GM18511 (cell line): ENCODE measurements at regions not wholly inside any gene's neighbourhood (a gene's known extent, or its start where the extent isn't known, plus 50 kb on each side); places are given as distances from the start of the nearest gene placed in this dataset.

ENCODE experiments used
- ATAC-seq: cut with Tn5 transposase; IDR thresholded peaks from one replicate; pipeline ENCODE4 v1.9.1; 2021; ENCODE audit warnings: mild to moderate bottlenecking, moderate library complexity; ENCODE audit not compliant: unreplicated experiment

DNA sequence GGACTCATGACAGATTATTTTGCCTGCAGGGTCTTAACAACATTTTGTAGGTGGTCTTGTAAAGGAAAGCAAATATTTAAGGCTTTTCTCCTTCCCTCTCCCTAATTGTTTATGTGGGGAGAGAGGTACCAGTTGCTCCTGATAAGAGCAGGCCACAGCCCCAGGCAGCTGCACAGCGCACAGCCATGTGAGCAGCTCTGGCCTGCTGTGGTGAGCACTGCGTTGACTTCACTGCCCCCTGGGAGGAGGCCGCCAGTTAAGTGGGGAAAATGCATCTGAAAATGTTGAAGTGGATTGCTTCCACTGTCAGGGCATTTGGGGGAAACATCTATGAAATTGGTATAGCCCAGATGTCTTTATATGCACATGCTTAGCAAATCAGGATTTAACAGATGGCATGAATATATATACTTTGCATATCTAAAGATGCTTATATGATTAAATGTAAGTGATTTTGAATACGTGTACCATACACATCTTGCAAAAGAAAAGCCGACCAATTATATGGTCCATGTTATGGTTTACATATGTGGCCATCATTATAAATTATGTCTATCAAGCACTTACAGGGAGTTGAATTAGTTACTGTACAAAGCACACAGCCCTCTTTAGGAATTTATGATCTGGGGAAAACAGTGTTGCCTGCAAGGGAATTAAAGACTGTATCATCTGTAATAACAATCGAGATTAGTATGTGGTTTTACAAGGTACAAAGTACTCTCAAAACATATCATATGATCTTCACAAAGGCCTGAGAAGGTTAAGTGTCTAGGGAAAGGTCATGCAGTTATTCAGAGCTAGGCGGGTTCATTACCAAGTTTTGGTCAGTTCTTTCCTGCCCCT is 132.1 kb downstream of the RHOU start:
- no peak for ATAC-seq

DNA sequence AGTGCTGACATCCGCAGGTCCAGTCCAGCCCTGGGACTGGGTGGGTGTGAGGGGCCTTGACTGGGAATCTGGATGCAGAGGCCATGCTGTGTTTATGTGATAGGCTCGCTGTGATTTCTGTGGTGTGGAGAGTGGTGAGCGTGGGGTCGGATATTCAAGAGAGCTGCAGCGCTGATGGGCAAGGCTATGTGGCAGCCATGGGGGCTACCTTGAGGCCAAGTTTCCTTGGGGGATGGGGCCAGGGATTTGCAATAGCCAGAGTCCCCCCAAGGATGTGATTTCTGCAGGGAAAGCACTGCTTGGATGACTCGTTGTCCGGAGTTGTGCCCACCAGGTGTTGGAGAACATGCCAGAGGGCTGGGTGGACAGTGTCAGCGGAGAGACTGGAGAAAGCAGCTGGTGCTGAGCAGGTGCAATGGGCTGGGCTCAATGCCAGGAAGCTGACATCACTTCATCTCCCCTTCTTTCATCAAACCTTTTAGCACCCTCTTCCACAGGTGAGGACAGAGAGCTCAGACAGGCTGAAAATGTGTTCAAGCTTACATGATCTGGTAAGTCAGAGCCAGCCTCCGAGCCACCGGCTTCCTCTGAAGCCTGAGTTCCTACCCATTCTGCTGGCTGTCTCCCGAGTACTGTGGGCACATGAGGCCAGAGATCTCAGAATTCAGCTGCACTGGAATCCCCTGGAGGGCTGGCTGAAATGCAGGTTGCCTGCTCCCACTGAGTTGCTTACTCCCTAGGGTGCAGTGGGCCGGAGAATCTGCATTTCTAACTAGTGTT is 132.9 kb downstream of the RHOU start:
- no peak for ATAC-seq

DNA sequence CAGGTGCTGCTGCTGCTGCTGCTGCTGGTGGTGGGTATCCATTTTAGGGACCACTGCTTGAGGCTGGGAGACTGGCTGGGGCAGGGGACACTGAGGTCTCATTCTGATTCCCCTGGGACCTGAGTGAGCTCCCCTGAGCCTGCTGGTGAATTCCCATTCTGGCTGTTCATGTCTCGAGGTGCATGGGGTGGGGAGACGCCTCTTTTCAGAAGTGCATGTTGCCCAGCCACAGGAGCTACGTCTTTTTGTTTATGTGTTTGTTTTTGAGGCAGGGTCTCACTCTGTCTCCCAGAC is 133.4 kb downstream of the RHOU start:
- ATAC-seq: no peak

DNA sequence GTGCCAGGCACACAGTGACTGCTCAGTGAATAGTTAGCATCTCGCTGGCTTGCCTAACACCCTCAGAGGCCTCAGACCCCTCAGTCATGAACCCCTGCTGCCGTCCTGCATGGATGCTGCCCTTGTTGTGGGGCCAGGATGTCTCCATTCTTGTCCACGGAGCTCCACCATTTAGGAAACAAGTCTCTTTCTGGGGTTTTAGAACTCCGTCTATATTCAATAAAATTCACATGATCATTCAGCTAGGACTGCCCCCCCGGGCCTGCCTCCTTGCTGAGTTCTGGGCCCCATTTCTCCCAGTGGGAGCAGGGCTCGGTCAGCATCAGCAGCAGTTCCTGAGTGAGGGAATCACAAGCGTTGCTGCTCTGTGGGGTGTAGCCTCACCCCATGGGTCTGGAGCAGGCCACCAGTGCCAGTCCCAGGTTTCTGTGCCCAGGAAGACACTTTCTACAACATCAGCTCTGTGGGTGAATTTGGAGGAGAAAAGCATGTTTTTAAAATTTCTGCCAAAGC is 134.1 kb downstream of the RHOU start:
- ATAC-seq: no peak

DNA sequence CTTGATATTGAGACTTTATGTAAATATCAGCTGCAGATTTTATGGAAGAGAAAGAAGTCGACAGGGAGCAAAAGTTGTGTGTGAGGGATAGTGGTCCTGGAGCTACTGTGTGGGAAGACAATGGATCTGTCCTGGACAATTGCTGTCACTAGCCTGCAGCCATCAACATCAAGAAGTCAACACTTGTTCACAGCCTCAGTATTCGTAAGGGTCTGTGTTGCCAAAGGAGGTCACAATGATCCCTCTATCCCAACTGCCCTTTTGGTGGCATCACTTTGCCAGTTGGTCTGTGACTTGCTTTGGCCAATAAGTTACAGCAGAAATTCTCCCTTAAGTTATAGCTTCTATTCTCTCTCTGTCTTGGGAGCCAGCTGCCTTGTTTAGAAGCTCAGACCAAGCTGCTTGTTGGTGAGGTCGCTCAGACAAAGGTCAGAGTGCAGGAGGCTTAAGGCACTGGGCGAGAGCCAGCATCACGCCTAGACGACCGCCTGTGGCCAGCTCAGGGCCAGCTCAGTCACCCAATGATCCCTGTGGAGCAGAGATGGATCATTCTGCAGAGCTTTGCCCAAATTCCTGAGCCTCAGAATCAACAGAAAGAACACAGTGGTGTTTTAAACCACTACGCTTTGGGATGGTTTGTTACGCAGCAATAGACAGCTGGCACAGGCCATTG is 134.9 kb downstream of the RHOU start:
- no peak for ATAC-seq

DNA sequence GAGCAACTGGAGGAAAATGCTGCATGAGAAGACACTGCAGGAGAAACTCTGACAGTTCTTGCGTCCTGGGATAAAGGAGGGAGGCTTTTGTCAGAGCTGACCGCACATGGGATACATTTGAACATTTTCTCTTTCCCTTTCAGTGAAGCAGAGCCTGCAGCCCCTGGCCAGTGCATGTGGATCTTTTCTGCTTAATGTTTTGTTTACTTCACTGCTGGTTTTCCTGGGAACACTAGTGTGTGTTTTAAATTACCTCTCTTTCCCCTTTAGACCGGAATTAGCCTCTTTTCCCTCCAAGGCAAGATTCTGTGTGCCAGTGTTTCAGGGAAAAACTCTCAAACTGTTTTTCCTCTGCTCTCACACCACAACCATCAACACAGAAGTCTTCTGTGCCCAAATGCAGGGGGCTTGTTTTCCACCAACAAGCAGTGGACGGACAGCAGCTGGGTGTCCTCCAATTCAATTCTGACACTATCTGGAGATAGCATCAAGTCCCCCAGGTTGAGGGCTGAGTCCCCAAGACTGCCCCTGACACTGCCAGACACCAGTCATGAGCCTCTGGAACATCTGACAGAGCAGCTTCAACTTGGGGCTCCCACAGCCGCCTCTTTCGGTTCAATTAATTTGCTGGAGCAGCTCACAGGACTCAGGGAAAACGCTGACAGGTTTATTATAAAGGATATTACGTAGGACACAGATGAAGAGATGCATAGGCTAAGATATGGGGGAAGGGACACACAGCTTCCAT is 136.2 kb downstream of the RHOU start:
- ATAC-seq: no peak

DNA sequence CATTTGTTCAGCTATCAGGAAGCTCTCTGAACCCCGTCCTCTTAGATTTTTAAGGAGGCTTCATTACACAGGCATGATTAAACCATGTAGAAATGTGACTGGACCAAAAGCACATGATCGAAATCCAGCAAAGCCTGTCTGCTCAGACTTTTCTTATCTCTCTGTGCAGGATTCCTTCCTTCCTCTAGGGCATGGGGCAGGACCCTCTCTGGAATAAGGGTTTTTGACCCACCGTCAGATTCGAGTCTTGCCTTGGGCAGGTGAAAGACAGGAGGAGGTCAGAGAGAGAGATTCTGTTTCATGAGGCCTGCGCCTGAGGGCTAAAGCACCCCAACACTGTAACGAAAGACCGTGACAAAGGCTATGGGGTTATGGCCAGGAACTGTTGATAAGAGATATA is 136.8 kb downstream of the RHOU start:
- no peak for ATAC-seq

DNA sequence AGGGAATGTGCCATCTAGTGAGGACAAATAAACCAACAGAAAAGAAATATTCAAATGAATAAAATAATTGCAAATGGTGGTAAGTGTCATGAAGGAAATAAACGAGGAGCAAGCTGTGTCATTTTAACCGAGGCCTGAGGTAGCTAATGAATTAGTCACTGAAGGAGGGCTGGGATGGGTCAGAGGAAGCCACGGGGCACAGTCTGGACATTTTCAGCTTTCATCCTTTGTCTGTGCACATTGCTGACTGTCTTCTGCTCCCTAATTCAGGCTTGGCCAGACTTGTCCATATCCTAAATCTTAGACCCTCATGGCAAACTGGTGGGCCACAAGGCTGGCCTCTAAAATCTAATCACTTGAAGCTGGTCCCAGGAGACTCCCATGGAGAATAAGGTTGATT is 138.4 kb downstream of the RHOU start:
- no peak for ATAC-seq

DNA sequence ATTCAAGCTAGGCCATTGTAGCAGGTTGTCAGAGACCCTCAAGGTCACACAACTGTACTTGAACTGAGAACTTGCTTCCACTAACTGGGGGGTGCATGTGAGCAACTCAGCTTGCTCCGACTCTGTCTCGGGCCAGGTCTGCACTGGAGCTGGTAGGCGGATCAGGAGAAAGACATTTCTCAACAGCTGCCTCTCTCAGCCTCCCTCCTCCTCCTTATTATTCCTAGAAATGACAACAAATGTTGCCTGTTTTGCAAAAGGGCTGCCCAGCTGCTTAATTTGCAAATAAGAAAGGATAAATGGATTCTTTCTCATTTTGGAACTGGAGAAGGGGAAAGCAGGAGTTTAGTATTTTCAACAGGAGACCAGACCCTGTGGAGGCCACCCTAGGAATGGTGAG is 140.5 kb downstream of the RHOU start:
- no peak for ATAC-seq

DNA sequence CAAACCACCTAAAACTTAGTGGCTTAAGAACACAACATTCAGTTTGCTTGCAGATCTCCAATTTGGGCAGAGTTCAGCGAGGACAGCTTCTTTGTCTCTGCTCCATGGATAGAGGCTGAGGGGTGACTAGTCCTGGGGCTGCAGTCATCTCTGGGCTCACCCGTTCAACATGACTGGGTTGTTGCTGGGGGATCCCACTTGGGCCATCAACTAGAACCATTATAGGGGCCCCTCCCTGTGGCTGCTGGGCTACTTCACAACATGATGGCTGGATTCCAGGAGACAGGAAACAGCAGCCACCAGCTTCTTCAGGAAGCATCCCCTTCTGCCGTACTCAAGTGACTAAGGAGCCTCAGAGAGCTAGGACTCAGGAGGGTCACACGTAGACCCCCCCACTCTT is 140.9 kb downstream of the RHOU start:
- ATAC-seq: no peak

DNA sequence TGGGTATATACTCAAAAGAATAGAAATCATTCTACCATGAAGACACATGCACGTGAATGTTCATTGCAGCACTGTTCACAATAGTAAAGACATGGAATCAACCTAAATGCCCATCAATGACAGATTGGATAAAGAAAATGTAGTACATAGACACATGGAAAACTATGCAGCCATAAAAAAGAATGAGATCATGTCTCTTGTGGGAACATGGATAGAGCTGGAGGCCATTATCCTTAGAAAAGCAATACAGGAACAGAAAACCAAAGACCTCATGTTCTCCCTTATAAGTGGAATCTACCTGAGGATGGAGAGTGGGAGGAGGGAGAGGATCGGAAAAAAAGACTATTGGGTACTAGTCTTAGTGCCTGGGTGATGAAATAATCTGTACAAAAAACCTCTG is 143.9 kb downstream of the RHOU start:
- ATAC-seq: no peak

DNA sequence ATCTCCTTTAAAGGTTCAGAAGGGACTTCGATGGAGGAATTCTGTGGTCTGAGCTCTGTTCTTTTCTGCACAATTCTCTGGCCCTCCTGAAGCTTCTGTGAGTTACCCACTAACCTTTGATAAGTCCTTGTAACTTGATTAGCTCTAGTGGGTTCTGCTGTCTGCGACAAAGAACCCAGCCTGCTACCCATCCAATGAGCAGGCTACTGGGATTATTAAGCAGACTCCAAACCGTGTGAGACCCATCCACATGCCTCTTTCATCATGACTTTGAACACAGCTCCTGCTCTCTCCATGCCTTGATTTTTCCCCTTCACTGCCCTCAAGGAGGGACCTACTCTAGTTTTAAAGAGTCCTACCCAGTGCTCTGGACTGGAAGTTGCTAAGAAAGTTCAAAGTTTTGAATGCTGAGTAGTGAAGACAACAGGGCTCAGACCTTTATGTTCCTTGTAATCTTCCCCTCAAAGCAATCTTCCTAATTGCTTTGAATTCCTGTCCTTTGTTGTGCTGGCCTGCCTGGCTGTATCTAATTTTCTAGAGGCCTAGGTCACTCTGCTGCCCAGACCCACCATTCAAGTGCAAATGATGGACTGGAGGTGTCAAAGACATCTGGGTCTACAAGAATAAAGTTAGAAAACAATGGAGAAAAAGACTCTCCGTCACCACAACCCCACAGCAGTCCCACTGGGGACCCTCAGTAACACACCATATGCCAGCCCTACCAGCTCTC is 146.9 kb downstream of the RHOU start:
- ATAC-seq: no peak

DNA sequence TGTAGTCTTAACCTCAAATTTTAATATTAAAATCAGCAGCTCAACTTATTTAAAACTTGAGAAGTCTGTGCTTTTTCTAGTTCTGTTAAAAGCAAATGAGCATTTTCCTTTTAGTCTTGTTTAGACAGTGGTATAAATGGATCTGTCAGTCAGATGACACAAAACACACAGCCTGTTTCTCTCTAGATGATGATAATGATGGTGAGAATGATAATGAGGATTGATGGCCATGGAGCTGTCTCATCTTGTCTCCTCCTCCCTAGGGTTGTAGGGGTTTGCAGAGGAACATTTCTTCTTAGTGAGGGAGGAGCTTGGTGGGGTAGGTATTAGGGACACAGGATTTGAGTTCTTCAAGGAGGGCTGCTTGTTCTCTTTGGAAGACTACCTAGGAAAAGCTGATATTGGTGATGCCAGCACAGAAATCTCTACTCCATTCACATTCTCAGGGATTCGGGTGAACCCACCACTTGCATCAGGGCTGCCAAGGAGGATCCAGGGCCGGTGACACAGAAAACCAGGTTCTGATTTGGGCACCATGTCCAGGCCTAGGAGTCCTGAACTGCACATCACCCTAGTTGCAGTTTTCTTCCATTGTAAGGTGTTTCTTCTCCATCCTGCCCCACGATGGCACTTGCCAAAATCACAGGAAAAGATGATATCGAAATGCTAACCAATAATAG is 147.6 kb downstream of the RHOU start:
- no peak for ATAC-seq

DNA sequence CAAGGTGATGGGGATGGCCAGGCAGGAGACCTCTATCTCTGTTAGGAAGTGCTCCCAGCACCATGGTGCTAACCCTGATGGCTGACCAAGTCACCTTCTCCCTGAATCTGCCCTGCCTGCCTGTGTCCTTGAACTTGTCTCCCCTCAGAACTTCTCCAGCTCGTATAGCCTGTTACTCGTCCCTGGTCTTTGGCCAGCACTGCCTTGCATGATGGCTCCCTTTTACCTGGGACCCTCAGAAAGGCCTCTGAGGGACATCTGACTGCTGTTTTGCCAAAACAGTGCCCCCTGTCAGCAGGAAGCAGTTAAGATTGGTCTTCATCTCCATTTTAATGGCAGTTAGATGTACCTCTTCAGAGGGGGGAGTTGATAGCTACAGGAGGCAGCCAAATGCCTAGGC is 148.3 kb downstream of the RHOU start:
- ATAC-seq: no peak

DNA sequence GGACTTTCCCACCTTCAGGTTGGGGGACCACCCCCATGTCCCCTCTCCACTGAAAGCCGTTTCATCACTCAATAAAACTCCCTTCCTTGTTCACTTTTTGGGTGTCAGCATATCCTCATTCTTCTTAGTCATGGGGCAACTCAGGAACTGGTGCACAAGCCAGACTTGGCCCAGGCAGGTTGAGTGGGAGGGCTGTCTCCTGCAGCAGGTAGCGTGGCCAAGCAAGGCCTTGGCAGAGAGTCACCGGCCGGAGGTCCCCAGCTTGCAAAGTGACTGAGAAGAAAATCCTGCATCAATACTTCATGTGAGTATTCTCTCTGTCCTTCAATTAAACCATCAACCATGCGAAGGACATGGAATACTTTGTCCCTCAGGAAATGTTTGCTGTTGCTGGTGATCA is 148.9 kb downstream of the RHOU start:
- ATAC-seq: no peak

DNA sequence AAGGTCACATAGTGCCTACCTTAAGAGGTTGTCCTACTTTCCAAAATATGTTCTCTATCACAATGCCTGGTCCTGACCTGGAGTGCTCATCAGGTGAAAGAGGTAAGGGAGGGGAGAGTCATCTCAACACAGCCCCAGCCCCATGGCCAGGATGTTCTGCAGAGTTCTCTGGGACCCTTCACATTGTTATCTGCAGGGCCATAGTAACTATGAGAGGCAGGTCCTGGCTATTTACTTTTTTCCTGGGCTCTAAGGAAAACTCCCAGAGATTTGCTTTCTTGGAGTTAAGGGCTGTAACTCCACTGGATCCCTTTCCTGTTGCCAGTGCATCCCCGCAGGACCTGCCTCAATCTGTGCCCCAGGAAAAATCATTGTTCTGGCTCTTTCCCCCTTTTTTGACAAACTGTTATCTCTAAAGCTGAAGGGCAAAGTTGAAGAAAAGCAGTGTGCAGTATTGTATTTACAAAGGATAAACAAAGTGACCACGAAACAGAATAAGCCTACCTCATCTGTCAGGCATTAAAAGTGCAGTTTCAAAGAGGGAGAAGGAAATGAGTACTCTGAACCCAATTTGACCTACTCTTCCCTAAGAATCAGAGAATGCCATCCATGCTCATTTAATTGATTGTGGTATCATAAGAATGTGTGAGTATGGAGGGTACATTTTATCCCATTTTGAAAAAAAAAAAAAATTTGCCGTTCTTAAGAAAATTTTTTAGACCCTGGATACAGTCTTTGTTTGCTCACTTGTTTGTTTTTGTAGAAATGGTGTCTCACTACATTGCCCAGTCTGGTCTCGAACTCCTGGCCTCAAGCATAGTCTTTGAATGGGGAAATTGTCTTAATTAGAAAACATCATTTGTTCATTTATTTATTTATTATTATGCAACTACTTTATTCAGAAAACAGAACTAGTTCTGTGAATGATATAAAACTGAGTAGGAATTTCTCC is 149.6 kb downstream of the RHOU start:
- ATAC-seq: no peak

DNA sequence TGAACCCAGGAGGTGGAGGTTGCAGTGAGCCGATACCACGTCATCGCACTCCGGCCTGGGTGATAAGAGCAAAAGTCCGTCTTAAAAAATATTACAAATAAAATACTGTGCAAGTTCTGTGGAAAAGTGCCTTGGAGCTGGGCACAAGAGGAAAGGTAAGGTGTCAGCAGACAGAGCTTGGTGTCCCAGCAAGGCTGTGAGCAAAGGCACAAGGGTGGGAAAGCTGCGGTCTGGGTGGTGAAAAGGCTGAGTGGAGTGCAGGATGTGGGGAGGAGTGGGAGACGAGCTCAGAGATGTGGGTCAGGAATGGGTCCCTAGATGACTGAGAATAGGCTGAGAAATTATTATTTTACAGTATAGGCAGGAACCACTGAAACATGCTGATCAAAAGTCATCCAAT is 150.6 kb downstream of the RHOU start:
- no peak for ATAC-seq

DNA sequence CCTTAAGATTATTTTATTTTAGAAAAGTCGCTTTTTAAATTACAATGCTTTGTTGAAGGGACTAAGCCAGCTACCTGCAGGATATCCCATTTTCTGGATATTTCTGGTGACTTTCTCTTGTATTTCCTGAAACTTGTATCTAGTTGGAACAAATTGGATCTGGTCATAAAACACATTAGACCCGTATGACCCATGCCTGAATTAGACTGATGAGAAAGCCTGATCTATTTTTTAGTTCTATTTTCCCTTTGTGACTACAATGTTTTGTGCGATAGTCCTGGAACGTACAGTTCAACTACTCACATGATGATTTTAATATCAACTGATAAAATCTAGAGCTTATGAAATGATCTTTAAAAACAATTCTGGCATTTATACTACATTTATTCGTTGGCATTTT is 151.8 kb downstream of the RHOU start:
- no peak for ATAC-seq

DNA sequence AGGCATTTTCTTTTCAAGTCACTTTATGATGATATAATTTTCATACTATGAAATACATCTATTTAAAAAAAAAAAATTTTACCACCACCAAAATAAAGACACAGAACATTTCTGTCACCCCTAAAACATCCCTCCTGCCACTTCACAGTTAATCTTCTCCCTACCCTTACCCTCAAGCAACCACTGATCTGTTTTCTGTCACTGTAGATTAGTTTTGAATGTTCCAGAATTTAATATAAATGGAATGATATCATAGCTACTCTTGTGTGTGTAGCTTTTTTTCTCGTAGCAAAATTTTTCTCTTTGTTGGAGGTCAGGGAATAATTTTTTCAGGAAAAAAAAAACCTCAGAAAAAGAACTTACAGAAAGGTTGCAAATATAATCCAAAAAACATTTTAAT is 152.7 kb downstream of the RHOU start:
- no peak for ATAC-seq
